Keratinocyte (primary cell): ENCODE measurements at regions not wholly inside any gene's neighbourhood (a gene's known extent, or its start where the extent isn't known, plus 50 kb on each side); places are given as distances from the start of the nearest gene placed in this dataset.

Source experiments
- DNase-seq: peaks from one replicate; pipeline ENCODE4 v3.0.0-alpha.2; 2011; ENCODE audit warnings: low read depth, missing footprints, low spot score
- FAIRE-seq: peaks from 2 replicates; lab custom pipeline; 2011; peaks lifted over from hg19 to GRCh38; lab: Jason Lieb, UNC
- H2AFZ ChIP-seq: 2 replicates; pipeline ENCODE4 v1.6.0; 2012; ENCODE audit warnings: low read length, control low read depth, inconsistent platforms; ENCODE audit not compliant: control insufficient read depth
- H3K27ac ChIP-seq: 2 replicates; pipeline ENCODE4 v1.5.1; 2011; ENCODE audit warnings: low read length; ENCODE audit not compliant: control insufficient read depth, insufficient read depth
- H3K27me3 ChIP-seq: 3 replicates; pipeline ENCODE4 v1.6.0; 2011; ENCODE audit warnings: low read length; ENCODE audit not compliant: control insufficient read depth, insufficient read depth; ENCODE audit errors: extremely low read depth
- H3K36me3 ChIP-seq, 2 experiments: 2 replicates in 1 of 2; 3 replicates in 1 of 2; pipeline ENCODE4 v1.5.1; 2011; ENCODE audit warnings: low read length in 2 of 2, mild to moderate bottlenecking in 1 of 2; ENCODE audit not compliant: control insufficient read depth in 2 of 2, insufficient read depth in 2 of 2; ENCODE audit errors: extremely low read depth in 1 of 2
- H3K4me1 ChIP-seq: 3 replicates; pipeline ENCODE4 v1.5.1; 2011; ENCODE audit warnings: low read length; ENCODE audit not compliant: control insufficient read depth, insufficient read depth; ENCODE audit errors: extremely low read depth
- H3K4me2 ChIP-seq: 3 replicates; pipeline ENCODE4 v1.6.0; 2011; ENCODE audit warnings: low read depth, low read length; ENCODE audit not compliant: control insufficient read depth, insufficient read depth; ENCODE audit errors: extremely low read depth
- H3K4me3 ChIP-seq, 3 experiments: fragments of 200-600 bp in 1 of 3; sonication (generic) in 1 of 3; 2 replicates in 2 of 3; 3 replicates in 1 of 3; pipeline ENCODE4 v1.5.1; 2011 to 2016; ENCODE audit warnings: low read length in 3 of 3, mild to moderate bottlenecking in 3 of 3, control low read depth in 2 of 3, inconsistent platforms in 1 of 3, low read depth in 1 of 3, mixed read lengths in 1 of 3, mixed run types in 1 of 3, moderate library complexity in 1 of 3; ENCODE audit not compliant: control insufficient read depth in 2 of 3, insufficient read depth in 2 of 3; ENCODE audit errors: extremely low read depth in 1 of 3
- H3K79me2 ChIP-seq: 2 replicates; pipeline ENCODE4 v1.6.0; 2012; ENCODE audit warnings: low read length; ENCODE audit not compliant: control insufficient read depth, insufficient read depth
- H3K9ac ChIP-seq: 3 replicates; pipeline ENCODE4 v1.6.0; 2011; ENCODE audit warnings: low read length; ENCODE audit not compliant: control insufficient read depth, insufficient read depth; ENCODE audit errors: extremely low read depth
- H3K9me1 ChIP-seq: 3 replicates; pipeline ENCODE4 v1.6.0; 2011; ENCODE audit warnings: low read length; ENCODE audit not compliant: control insufficient read depth, insufficient read depth; ENCODE audit errors: extremely low read depth
- H3K9me3 ChIP-seq: 2 replicates; pipeline ENCODE4 v1.5.1; 2012; ENCODE audit warnings: low read depth, low read length; ENCODE audit not compliant: control insufficient read depth
- H4K20me1 ChIP-seq: 3 replicates; pipeline ENCODE4 v1.6.0; 2011; ENCODE audit warnings: low read length; ENCODE audit not compliant: control insufficient read depth, insufficient read depth; ENCODE audit errors: extremely low read depth
- EZH2 ChIP-seq: IDR thresholded peaks from one replicate; pipeline ENCODE4 v1.6.1; 2012; ENCODE audit warnings: inconsistent platforms, mild to moderate bottlenecking, low read length, moderate library complexity
- dilution Hi-C: fragments of 300-500 bp; cut with MboI; formaldehyde crosslinking; loops from one replicate; pipeline ENCODE4 v1.7.0; 2020; ENCODE audit warnings: low sequenced_read_pairs; ENCODE audit not compliant: extremely low pct_ligation_motif_present
- TF ChIP-seq, protein P1 (sequence below), 3 experiments: IDR thresholded peaks in 1 of 3; conservative IDR thresholded peaks in 1 of 3; optimal IDR thresholded peaks in 1 of 3; 2 replicates in 2 of 3; 3 replicates in 1 of 3; pipeline versions ENCODE3 to v1.5.1; 2011; ENCODE audit warnings: low read length in 3 of 3, mild to moderate bottlenecking in 3 of 3, moderate library complexity in 2 of 3, control low read depth in 1 of 3, inconsistent platforms in 1 of 3; ENCODE audit not compliant: insufficient read depth in 2 of 3; ENCODE audit errors: extremely low read depth in 1 of 3

DNA sequence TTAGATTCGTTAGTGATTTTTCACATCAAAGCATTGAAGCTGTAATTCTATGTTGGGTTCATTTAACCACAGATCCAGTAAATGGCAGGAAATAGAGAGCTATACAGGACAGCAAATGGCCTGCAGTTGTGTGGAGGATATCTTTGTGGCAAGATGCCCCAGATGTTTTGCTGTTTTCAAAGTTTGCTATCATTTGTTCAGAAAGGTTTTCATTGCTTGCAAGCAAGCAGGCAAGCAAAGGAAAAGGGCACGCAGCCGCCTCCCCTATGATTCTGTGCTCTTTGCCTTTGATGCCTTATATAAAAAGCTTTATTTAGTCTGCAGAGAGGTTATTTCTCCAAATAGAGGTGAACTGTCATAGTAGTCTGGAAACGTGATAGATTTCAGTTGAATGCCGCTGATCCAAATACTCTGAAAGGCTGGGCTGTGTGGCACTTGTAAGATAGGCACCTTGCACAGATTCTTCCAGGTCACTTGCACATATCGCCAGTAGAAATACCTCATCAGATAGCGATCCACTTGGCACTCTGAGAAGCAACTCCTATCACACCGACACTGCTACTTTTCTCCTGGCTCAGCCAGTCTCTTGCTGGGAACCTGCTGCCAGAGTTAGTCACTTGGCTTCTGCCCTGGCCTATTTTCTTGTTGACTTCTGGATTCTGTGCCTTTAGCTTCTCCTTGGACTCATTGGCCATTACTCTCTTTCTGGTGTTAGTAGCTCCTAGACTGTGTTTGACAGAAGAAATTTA, 66.4 kb downstream of the UTRN start:
- FAIRE-seq (no peak), DNase-seq (no peak)
- peak overlapping the region; percentile 61 for H2AFZ ChIP-seq
- dilution Hi-C loops: no loop called here
- H3K9me1 ChIP-seq: no peaks in the 10 kb centered on the region
- H4K20me1 ChIP-seq: no peaks in the 10 kb centered on the region
- H3K4me1 ChIP-seq: peaks cover 41% of the 10 kb centered on the region
- H3K4me2 ChIP-seq: peak overlapping the region; percentile 80
- no peaks in the 10 kb centered on the region for H3K27me3 ChIP-seq
- TF ChIP-seq EZH2: no peak
- TF ChIP-seq, protein P1, sequence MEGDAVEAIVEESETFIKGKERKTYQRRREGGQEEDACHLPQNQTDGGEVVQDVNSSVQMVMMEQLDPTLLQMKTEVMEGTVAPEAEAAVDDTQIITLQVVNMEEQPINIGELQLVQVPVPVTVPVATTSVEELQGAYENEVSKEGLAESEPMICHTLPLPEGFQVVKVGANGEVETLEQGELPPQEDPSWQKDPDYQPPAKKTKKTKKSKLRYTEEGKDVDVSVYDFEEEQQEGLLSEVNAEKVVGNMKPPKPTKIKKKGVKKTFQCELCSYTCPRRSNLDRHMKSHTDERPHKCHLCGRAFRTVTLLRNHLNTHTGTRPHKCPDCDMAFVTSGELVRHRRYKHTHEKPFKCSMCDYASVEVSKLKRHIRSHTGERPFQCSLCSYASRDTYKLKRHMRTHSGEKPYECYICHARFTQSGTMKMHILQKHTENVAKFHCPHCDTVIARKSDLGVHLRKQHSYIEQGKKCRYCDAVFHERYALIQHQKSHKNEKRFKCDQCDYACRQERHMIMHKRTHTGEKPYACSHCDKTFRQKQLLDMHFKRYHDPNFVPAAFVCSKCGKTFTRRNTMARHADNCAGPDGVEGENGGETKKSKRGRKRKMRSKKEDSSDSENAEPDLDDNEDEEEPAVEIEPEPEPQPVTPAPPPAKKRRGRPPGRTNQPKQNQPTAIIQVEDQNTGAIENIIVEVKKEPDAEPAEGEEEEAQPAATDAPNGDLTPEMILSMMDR (optimal IDR thresholded peaks at IDR 0.05 in 1 of 3, IDR thresholded peaks at IDR 0.05 in 1 of 3, conservative IDR thresholded peaks at IDR 0.05 in 1 of 3; ENCODE audit: extremely low read depth in 1 of 3, insufficient read depth in 2 of 3, low read length in 3 of 3): no peak
- H3K79me2 ChIP-seq: peaks cover 70% of the 10 kb centered on the region
- H3K9ac ChIP-seq: peak overlapping the region; percentile 42
- no peaks in the 10 kb centered on the region for H3K36me3 ChIP-seq
- H3K9me3 ChIP-seq: no peaks in the 10 kb centered on the region
- peak overlapping the region; percentile 73 for H3K27ac ChIP-seq
- peak overlapping the region in 2 of 3 experiments; percentile 55 for H3K4me3 ChIP-seq

DNA sequence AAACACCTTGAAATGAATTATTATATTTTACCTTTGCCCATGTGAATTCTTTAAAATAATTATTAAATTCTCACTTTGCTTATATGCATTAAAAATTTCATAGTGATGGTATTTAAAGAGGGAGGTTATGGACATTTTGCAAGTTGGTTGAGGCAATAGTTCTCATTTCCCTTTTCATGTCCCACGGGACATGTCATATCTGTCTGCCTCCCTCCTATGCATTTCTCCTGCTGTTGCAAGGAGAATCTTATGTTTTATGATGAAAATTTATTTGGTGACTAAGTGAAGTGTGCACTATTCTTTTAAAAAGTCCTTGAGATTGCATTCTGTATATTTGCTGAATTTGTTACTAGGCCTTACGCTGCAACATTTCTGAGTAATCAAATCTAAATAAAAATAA, 67.2 kb downstream of the UTRN start:
- Histone ChIP-seq H3K9me1 (no peaks in the 10 kb centered on the region), H3K27ac (no peak overlapping the region), H3K79me2 (peaks cover 70% of the 10 kb centered on the region), H3K36me3 (no peaks in the 10 kb centered on the region), H4K20me1 (no peaks in the 10 kb centered on the region), H2AFZ (no peak overlapping the region), H3K4me3 (no peak overlapping the region), H3K9ac (no peak overlapping the region), H3K4me2 (no peak overlapping the region), H3K9me3 (no peaks in the 10 kb centered on the region), H3K4me1 (peaks cover 34% of the 10 kb centered on the region), H3K27me3 (no peaks in the 10 kb centered on the region)
- TF ChIP-seq EZH2: no peak
- TF ChIP-seq, protein P1 (optimal IDR thresholded peaks at IDR 0.05 in 1 of 3, IDR thresholded peaks at IDR 0.05 in 1 of 3, conservative IDR thresholded peaks at IDR 0.05 in 1 of 3; ENCODE audit: extremely low read depth in 1 of 3, insufficient read depth in 2 of 3, low read length in 3 of 3): no peak
- FAIRE-seq: no peak
- dilution Hi-C loops: no loop called here
- DNase-seq: no peak
